ENCODE measurements at regions not wholly inside any gene's neighbourhood (a gene's known extent, or its start where the extent isn't known, plus 50 kb on each side); places are given as distances from the start of the nearest gene placed in this dataset.

GRCh38 chr20:60748086-60748485 lies 504.0 kb upstream of the CDH4 start:
- no peak for DNase-seq (ENCODE audit: low read depth in 2 of 2)

- DNase-seq (ENCODE audit: low read depth in 2 of 2), result no peak
Measured at GRCh38 chr20:60749804-60750602, 502.1 kb upstream of the CDH4 start.

GRCh38 chr20:60750909-60751308 lies 501.2 kb upstream of the CDH4 start:
- no peak for DNase-seq (ENCODE audit: low read depth in 2 of 2)

- DNase-seq (ENCODE audit: low read depth in 2 of 2), result no peak
Measured at GRCh38 chr20:60751826-60752225, 500.2 kb upstream of the CDH4 start.

- DNase-seq (ENCODE audit: low read depth in 2 of 2), result no peak
Measured at GRCh38 chr20:60752741-60753420, 499.2 kb upstream of the CDH4 start.

GRCh38 chr20:60754856-60755255 lies 497.2 kb upstream of the CDH4 start:
- DNase-seq (ENCODE audit: low read depth in 2 of 2), result no peak

GRCh38 chr20:60759651-60760050 lies 492.4 kb upstream of the CDH4 start:
- DNase-seq (ENCODE audit: low read depth in 2 of 2), result no peak

GRCh38 chr20:60760256-60761000 lies 491.6 kb upstream of the CDH4 start:
- DNase-seq (ENCODE audit: low read depth in 2 of 2), result no peak

GRCh38 chr20:60761056-60761455 lies 491.0 kb upstream of the CDH4 start:
- no peak for DNase-seq (ENCODE audit: low read depth in 2 of 2)

GRCh38 chr20:60762386-60762785 lies 489.7 kb upstream of the CDH4 start:
- DNase-seq (ENCODE audit: low read depth in 2 of 2), result no peak

GRCh38 chr20:60764328-60764727 lies 487.7 kb upstream of the CDH4 start:
- no peak for DNase-seq (ENCODE audit: low read depth in 2 of 2)

- no peak for DNase-seq (ENCODE audit: low read depth in 2 of 2)
Measured at GRCh38 chr20:60764771-60765170, 487.3 kb upstream of the CDH4 start.

- no peak for DNase-seq (ENCODE audit: low read depth in 2 of 2)
Measured at GRCh38 chr20:60765821-60766403, 486.1 kb upstream of the CDH4 start.

- no peak for DNase-seq (ENCODE audit: low read depth in 2 of 2)
Measured at GRCh38 chr20:60768216-60768615, 483.8 kb upstream of the CDH4 start.

GRCh38 chr20:60780388-60781025 lies 471.6 kb upstream of the CDH4 start:
- DNase-seq (ENCODE audit: low read depth in 2 of 2), result no peak

GRCh38 chr20:60782959-60783625 lies 469.0 kb upstream of the CDH4 start:
- no peak for DNase-seq (ENCODE audit: low read depth in 2 of 2)

GRCh38 chr20:60785301-60785700 lies 466.8 kb upstream of the CDH4 start:
- no peak for DNase-seq (ENCODE audit: low read depth in 2 of 2)

GRCh38 chr20:60785785-60786184 lies 466.3 kb upstream of the CDH4 start:
- DNase-seq (ENCODE audit: low read depth in 2 of 2), result no peak

GRCh38 chr20:60786686-60787217 lies 465.3 kb upstream of the CDH4 start:
- no peak for DNase-seq (ENCODE audit: low read depth in 2 of 2)

- DNase-seq (ENCODE audit: low read depth in 2 of 2), result no peak
Measured at GRCh38 chr20:60787276-60787675, 464.8 kb upstream of the CDH4 start.

GRCh38 chr20:60788070-60788469 lies 464.0 kb upstream of the CDH4 start:
- no peak for DNase-seq (ENCODE audit: low read depth in 2 of 2)
